Prostate gland (tissue), 2 donors: ENCODE measurements at regions not wholly inside any gene's neighbourhood (a gene's known extent, or its start where the extent isn't known, plus 50 kb on each side); places are given as distances from the start of the nearest gene placed in this dataset.

Source experiments
- DNase-seq: peaks from one replicate; pipeline ENCODE4 v3.0.0-alpha.2; 2019; ENCODE audit warnings: low spot score
- H3K27ac ChIP-seq, 2 donors: fragments of 200-600 bp; sonication (generic); 2 replicates each; pipeline ENCODE4 v1.5.1; 2017 to 2019
- H3K27me3 ChIP-seq: fragments of 200-600 bp; sonication (generic); replicated peaks from 2 replicates; pipeline ENCODE4 v1.5.1; 2019; ENCODE audit not compliant: insufficient read depth
- H3K36me3 ChIP-seq, 2 donors: fragments of 200-600 bp; sonication (generic); 1 replicate in 1 of 2; 2 replicates in 1 of 2; pipeline versions ENCODE4 v1.5.1 to v1.8.1; 2017 to 2019
- H3K4me1 ChIP-seq: fragments of 200-600 bp; sonication (generic); replicated peaks from 2 replicates; pipeline ENCODE4 v1.5.1; 2019
- H3K4me3 ChIP-seq, 2 donors: fragments of 200-600 bp; sonication (generic); 2 replicates each; pipeline ENCODE4 v1.5.1; 2017 to 2019
- H3K9me3 ChIP-seq: fragments of 200-600 bp; sonication (generic); 2 replicates; pipeline ENCODE4 v1.5.1; 2017
- CTCF ChIP-seq, 4 experiments: fragments of 200-600 bp in 2 of 4; fragments of 450-650 bp in 2 of 4; sonication (generic) in 2 of 4; IDR thresholded peaks; 1 replicate in 3 of 4; 2 replicates in 1 of 4; pipeline ENCODE4 v1.5.1; 2016 to 2019; ENCODE audit warnings: antibody characterized with exemption in 4 of 4, mild to moderate bottlenecking in 2 of 4, moderate library complexity in 2 of 4
- POLR2A ChIP-seq: fragments of 450-650 bp; IDR thresholded peaks from one replicate; pipeline ENCODE4 v1.6.1; 2016; ENCODE audit warnings: antibody characterized with exemption, mild to moderate bottlenecking
- POLR2AphosphoS5 ChIP-seq: sonication (generic); formaldehyde crosslinking; IDR thresholded peaks from one replicate; pipeline ENCODE4 v1.6.1; 2017; ENCODE audit warnings: antibody characterized with exemption
- WGBS: methylation state at CpG from one replicate; pipeline ENCODE4 v1.1.5; 2018; 5-methylcytosine and 5-hydroxymethylcytosine counted together
- intact Hi-C: fragments of 100-400 bp; cut with DNase I; formaldehyde crosslinking; loops from one replicate; pipeline ENCODE4 v1.14.2; 2022

- 82% methylated on average over 3 of the region's 3 CpGs for WGBS
- no peak for DNase-seq
- intact Hi-C loops = no loop called here
- H3K9me3 ChIP-seq = no peaks in the 10 kb centered on the region
- H3K4me1 ChIP-seq = no peaks in the 10 kb centered on the region
- TF ChIP-seq POLR2AphosphoS5 (no peak), CTCF (IDR thresholded peaks at IDR 0.05) (no peak), POLR2A (no peak)
- H3K27ac ChIP-seq = no peak overlapping the region
- no peaks in the 10 kb centered on the region for H3K36me3 ChIP-seq
- no peaks in the 10 kb centered on the region for H3K27me3 ChIP-seq
- no peak overlapping the region for H3K4me3 ChIP-seq
These were observed 95.1 kb upstream of the MYCN start for GRCh38 chr2:15845294-15845693.

DNA sequence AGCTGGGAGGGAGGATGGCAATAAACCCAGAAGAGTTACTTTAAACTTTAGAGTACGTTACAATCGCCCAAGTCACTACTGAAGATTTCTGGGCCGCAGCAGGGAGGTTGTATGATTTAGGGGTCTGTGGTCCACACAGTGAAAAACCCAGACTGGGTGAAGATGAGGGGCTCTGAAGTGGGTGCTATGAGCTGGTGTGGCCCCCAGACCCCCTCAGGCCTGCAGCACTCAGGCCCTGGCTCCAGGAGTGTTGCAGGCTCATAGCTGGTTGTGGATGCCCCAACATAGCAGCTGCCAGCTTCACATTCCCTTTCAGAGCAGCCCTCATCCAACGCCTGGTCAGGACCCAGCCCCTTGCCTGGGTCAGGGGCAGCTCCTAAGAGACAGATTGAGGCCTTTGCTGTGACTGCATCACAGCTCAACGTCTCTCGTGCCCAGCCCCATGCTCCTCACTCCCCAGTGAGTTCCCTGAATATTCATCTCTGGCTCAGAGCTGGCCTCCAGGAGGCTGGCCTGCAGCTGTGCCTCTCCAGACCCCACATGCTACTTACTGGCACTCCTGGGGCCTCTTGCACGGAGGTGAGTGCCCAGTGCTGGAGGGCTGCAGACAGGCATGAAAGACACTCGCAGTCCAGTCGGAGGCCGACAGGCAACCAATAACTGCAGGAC is 94.5 kb upstream of the MYCN start:
- Histone ChIP-seq H3K4me3 (no peak overlapping the region), H3K36me3 (no peaks in the 10 kb centered on the region), H3K27ac (no peak overlapping the region), H3K27me3 (no peaks in the 10 kb centered on the region), H3K4me1 (no peaks in the 10 kb centered on the region), H3K9me3 (no peaks in the 10 kb centered on the region)
- 87% methylated on average over 10 of the region's 10 CpGs for WGBS
- intact Hi-C loops = no loop called here
- TF ChIP-seq POLR2AphosphoS5 (no peak), CTCF (IDR thresholded peaks at IDR 0.05) (no peak), POLR2A (no peak)
- DNase-seq = no peak

GRCh38 chr2:15846626-15847025 is 93.7 kb upstream of the MYCN start:
- TF ChIP-seq CTCF (IDR thresholded peaks at IDR 0.05) = no peak
- TF ChIP-seq POLR2A = no peak
- TF ChIP-seq POLR2AphosphoS5 = no peak
- intact Hi-C loops = no loop called here
- Histone ChIP-seq H3K4me1 (no peaks in the 10 kb centered on the region), H3K4me3 (no peak overlapping the region), H3K27ac (no peak overlapping the region), H3K27me3 (no peaks in the 10 kb centered on the region), H3K36me3 (no peaks in the 10 kb centered on the region), H3K9me3 (no peaks in the 10 kb centered on the region)
- 97% methylated on average over 8 of the region's 8 CpGs for WGBS
- no peak for DNase-seq

DNA sequence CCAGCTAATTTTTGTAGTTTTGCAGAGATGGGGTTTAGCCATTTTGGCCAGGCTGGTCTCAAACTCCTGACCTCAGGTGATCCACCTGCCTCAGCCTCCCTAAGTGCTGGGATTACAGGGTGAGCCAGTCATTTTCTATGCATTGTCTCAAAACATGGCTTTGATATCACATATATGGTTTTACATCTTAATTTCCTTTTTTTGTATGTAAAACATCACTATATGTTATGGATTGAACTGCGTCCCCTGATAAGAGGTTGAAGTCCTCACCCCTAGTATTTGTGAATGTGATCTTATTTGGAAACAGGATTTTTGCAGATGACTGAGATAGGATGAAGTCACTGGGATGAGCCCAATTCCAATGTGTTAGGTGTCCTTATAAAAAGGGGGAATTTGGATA is 89.8 kb upstream of the MYCN start:
- intact Hi-C loops = no loop called here
- Histone ChIP-seq H3K9me3 (no peaks in the 10 kb centered on the region), H3K36me3 (no peaks in the 10 kb centered on the region), H3K27ac (no peak overlapping the region), H3K27me3 (no peaks in the 10 kb centered on the region), H3K4me3 (no peak overlapping the region), H3K4me1 (no peaks in the 10 kb centered on the region)
- DNase-seq = no peak
- no peak for TF ChIP-seq POLR2A
- 96% methylated on average over 1 of the region's 1 CpG for WGBS

DNA sequence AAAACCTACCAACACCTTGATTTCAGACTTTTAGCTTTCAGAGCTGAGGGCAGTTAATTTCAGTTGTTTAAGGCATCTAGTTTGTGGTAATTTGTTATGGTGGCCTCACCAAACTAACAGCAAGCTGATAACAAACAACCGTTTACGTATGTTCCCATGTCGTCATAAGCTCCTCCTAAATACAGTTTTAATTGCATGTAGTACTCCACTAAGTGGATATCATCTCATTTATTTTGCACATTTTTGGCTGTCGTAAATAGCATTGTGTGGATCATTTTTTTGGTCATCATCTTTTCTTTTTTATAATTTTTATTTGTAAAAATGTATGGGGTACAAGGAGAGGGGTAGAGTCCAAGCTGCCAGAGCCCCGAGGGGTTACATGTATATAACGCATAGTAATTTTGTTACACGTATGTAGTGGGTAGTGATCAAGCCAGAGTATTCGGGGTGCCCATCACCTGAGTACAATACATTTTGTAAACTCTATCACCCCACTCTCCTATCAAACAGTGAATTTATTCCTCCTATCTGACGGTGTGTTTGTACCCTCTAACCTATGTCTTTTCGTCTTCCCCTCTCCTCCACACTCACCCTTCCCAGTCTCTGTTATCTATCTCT is 89.2 kb upstream of the MYCN start:
- no peak overlapping the region for H3K27ac ChIP-seq
- no peaks in the 10 kb centered on the region for H3K36me3 ChIP-seq
- no peak for DNase-seq
- TF ChIP-seq POLR2AphosphoS5 (no peak), POLR2A (no peak), CTCF (IDR thresholded peaks at IDR 0.05) (no peak)
- no peaks in the 10 kb centered on the region for H3K9me3 ChIP-seq
- no peaks in the 10 kb centered on the region for H3K27me3 ChIP-seq
- H3K4me3 ChIP-seq = no peak overlapping the region
- H3K4me1 ChIP-seq = no peaks in the 10 kb centered on the region
- WGBS = 92% methylated on average over 10 of the region's 10 CpGs
- intact Hi-C loops = no loop called here
